HG02938 (cell line): ENCODE measurements at regions not wholly inside any gene's neighbourhood (a gene's known extent, or its start where the extent isn't known, plus 50 kb on each side); places are given as distances from the start of the nearest gene placed in this dataset.

Experiments
- ATAC-seq: cut with Tn5 transposase; IDR thresholded peaks from one replicate; pipeline ENCODE4 v1.9.1; 2021; ENCODE audit warnings: mild to moderate bottlenecking, moderate library complexity; ENCODE audit not compliant: unreplicated experiment

GRCh38 chr6:168886964-168887363, 366.7 kb downstream of the THBS2 start:
- no peak for ATAC-seq

- no peak for ATAC-seq
Measured at GRCh38 chr6:168885751-168886742, 367.6 kb downstream of the THBS2 start.

GRCh38 chr6:168885196-168885595, 368.4 kb downstream of the THBS2 start:
- ATAC-seq = no peak

- ATAC-seq = no peak
Measured at GRCh38 chr6:168884646-168885086, 369.0 kb downstream of the THBS2 start.

GRCh38 chr6:168884050-168884645, 369.5 kb downstream of the THBS2 start:
- no peak for ATAC-seq

- no peak for ATAC-seq
Measured at GRCh38 chr6:168883410-168884049, 370.1 kb downstream of the THBS2 start.

- no peak for ATAC-seq
Measured at GRCh38 chr6:168880271-168880670, 373.4 kb downstream of the THBS2 start.

- ATAC-seq = no peak
Measured at GRCh38 chr6:168877821-168878282, 375.8 kb downstream of the THBS2 start.

GRCh38 chr6:168876956-168877355, 376.7 kb downstream of the THBS2 start:
- ATAC-seq = no peak

GRCh38 chr6:168875811-168876576, 377.7 kb downstream of the THBS2 start:
- ATAC-seq = no peak

- ATAC-seq = no peak
Measured at GRCh38 chr6:168874637-168875036, 379.0 kb downstream of the THBS2 start.

- ATAC-seq = no peak
Measured at GRCh38 chr6:168873278-168874190, 380.1 kb downstream of the THBS2 start.

GRCh38 chr6:168871642-168872315, 381.9 kb downstream of the THBS2 start:
- no peak for ATAC-seq

- ATAC-seq = no peak
Measured at GRCh38 chr6:168870982-168871381, 382.7 kb downstream of the THBS2 start.

- no peak for ATAC-seq
Measured at GRCh38 chr6:168867247-168868102, 386.2 kb downstream of the THBS2 start.

GRCh38 chr6:168866534-168866933, 387.1 kb downstream of the THBS2 start:
- ATAC-seq = no peak

GRCh38 chr6:168865522-168865921, 388.1 kb downstream of the THBS2 start:
- no peak for ATAC-seq
